ENCODE measurements at regions not wholly inside any gene's neighbourhood (a gene's known extent, or its start where the extent isn't known, plus 50 kb on each side); places are given as distances from the start of the nearest gene placed in this dataset.

DNA sequence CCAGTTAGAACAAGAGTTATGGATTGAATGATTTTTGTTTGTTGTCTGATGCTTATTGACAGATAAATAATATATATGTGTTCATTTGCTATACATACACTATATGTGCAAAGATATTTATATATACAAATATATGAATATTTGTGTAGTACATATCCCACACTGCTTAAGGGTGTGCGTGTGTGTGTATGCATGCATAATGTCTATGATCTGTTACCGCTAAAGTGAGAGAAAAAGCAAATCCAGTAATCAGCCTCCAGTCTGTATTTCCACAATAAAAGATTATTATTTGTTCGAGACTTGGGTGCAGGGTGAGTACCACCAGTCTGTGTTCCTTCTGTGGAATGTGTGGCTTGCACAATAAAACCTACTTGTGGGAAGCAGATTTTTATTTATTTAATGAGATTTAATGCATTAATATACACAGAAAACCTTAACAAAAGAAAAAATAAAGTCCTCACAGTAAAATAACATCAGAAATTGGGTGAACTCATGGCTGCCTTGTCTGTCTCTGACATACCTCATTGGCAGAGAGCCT is 366.0 kb upstream of the TBL1XR1 start:
- Histone ChIP-seq H3K79me2 (ENCODE audit: control insufficient read depth, insufficient read depth, low read length) (no peaks in the 10 kb centered on the region), H3K56ac (ENCODE audit: low read length) (no peak overlapping the region), H3K4me2 (ENCODE audit: low read length) (no peak overlapping the region), H2BK15ac (replicated peaks; ENCODE audit: low read depth) (no peak overlapping the region), H4K5ac (ENCODE audit: low read length) (no peak overlapping the region), H3K36me3 (ENCODE audit: control insufficient read depth, insufficient read depth, low read length) (no peaks in the 10 kb centered on the region), H2BK5ac (ENCODE audit: low read length) (no peak overlapping the region), H2AK5ac (ENCODE audit: low read length) (no peak overlapping the region), H4K8ac (ENCODE audit: low read depth, low read length) (no peak overlapping the region), H3K27ac (ENCODE audit: low read depth, low read length) (no peak overlapping the region), H3K4me3 (ENCODE audit: low read length) (no peak overlapping the region), H3K23ac (ENCODE audit: low read length) (no peak overlapping the region), H3K4me1 (ENCODE audit: control insufficient read depth, low read depth, low read length) (no peaks in the 10 kb centered on the region), H2BK120ac (ENCODE audit: low read depth, low read length) (no peak overlapping the region), H3K4ac (ENCODE audit: low read depth, low read length) (no peak overlapping the region), H3K27me3 (ENCODE audit: insufficient read depth, low read length, poor library complexity) (no peaks in the 10 kb centered on the region), H3K18ac (ENCODE audit: low read length) (peak overlapping the region; percentile 51), H3K79me1 (ENCODE audit: low read length) (no peaks in the 10 kb centered on the region), H3K9ac (ENCODE audit: low read length) (no peak overlapping the region)
- DNase-seq = no peak
- WGBS (ENCODE audit: extremely low coverage, insufficient coverage, low lambda C conversion rate) = no CpG with 5 or more reads among the region's 3 CpGs

DNA sequence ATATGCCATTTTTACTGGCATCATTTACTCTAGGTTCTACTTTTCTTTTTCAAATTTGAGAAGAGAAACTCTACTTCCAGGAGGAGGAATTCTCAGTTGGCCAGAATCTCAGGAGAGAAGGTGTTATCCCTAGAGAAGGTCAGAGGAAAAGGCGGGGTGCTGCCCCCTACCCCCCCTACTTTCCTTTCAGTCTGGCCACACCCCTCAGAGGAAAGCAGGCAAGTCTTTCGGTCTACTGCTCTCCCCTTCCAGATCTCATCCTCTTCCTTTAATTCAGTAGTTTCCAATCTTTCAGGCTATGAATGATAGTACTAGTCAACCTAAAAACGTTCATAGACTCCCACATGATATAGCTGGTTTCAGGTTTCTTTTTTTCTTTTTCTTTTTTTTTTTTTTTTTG is 366.5 kb upstream of the TBL1XR1 start:
- H3K4me2 ChIP-seq (ENCODE audit: low read length) = no peak overlapping the region
- H3K79me1 ChIP-seq (ENCODE audit: low read length) = no peaks in the 10 kb centered on the region
- no peak overlapping the region for H3K56ac ChIP-seq (ENCODE audit: low read length)

DNA sequence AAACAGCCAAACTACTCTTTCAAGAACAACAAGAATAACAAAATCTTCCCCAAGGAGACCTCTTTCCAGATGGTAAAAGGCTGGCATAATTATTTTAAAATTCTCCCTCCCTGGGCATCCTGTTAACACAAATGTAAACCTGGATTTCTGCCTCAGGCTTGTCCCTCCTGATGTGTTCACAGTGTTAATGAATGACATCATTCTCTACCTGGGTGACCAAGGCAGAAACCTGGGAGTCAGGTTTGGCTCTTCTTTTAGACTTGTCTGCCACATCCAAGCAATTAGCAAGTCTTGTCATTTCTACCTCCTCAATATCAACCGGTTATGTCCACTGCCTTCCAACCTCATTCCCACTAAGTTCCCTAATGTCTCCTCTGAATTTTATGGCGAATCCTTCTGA is 368.7 kb upstream of the TBL1XR1 start:
- peak; percentile 49 for DNase-seq
- WGBS (ENCODE audit: extremely low coverage, insufficient coverage, low lambda C conversion rate) = no CpG with 5 or more reads among the region's 2 CpGs
- H2BK15ac ChIP-seq (replicated peaks; ENCODE audit: low read depth) = no peak overlapping the region

More for the DNA sequence above, 366.5 kb upstream of the TBL1XR1 start:
- H3K4me3 ChIP-seq (ENCODE audit: low read length) = no peak overlapping the region
- no peak overlapping the region for H2BK15ac ChIP-seq (replicated peaks; ENCODE audit: low read depth)
- DNase-seq = no peak
- H3K79me2 ChIP-seq (ENCODE audit: control insufficient read depth, insufficient read depth, low read length) = no peaks in the 10 kb centered on the region
- no peak overlapping the region for H2BK120ac ChIP-seq (ENCODE audit: low read depth, low read length)
- no peak overlapping the region for H2BK5ac ChIP-seq (ENCODE audit: low read length)
- no CpG with 5 or more reads among the region's 3 CpGs for WGBS (ENCODE audit: extremely low coverage, insufficient coverage, low lambda C conversion rate)
- no peak overlapping the region for H3K4ac ChIP-seq (ENCODE audit: low read depth, low read length)
- peak overlapping the region; percentile 51 for H3K18ac ChIP-seq (ENCODE audit: low read length)
- no peak overlapping the region for H2AK5ac ChIP-seq (ENCODE audit: low read length)
- no peak overlapping the region for H3K27ac ChIP-seq (ENCODE audit: low read depth, low read length)
- no peak overlapping the region for H4K5ac ChIP-seq (ENCODE audit: low read length)
- H3K27me3 ChIP-seq (ENCODE audit: insufficient read depth, low read length, poor library complexity) = no peaks in the 10 kb centered on the region
- H3K23ac ChIP-seq (ENCODE audit: low read length) = no peak overlapping the region
- H3K9ac ChIP-seq (ENCODE audit: low read length) = no peak overlapping the region
- no peaks in the 10 kb centered on the region for H3K36me3 ChIP-seq (ENCODE audit: control insufficient read depth, insufficient read depth, low read length)
- no peaks in the 10 kb centered on the region for H3K4me1 ChIP-seq (ENCODE audit: control insufficient read depth, low read depth, low read length)
- H4K8ac ChIP-seq (ENCODE audit: low read depth, low read length) = no peak overlapping the region

DNA sequence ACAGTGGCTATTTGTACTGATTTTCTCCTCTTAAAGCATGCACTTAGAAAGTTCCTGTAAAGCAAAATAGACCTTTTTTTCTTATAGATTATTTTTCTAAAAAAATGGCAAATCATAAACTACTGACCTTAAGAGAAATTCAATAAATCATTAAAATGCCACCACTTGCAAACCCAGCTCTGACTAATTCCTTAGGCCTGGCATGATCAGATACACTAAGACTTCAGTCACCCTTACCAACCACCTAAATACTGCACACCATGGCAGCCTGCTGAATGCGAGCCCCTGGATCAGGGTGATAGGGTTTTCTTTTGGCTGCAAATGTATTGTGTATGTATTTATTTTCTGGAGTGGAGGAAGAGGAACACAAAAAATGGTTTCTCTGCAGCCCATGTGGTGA is 370.6 kb upstream of the TBL1XR1 start:
- Histone ChIP-seq H3K27ac (ENCODE audit: low read depth, low read length) (no peak overlapping the region), H3K27me3 (ENCODE audit: insufficient read depth, low read length, poor library complexity) (no peaks in the 10 kb centered on the region), H4K8ac (ENCODE audit: low read depth, low read length) (no peak overlapping the region), H3K4me2 (ENCODE audit: low read length) (no peak overlapping the region), H3K79me2 (ENCODE audit: control insufficient read depth, insufficient read depth, low read length) (no peaks in the 10 kb centered on the region), H3K56ac (ENCODE audit: low read length) (no peak overlapping the region), H2BK15ac (replicated peaks; ENCODE audit: low read depth) (no peak overlapping the region), H3K4ac (ENCODE audit: low read depth, low read length) (no peak overlapping the region), H2BK120ac (ENCODE audit: low read depth, low read length) (no peak overlapping the region), H3K23ac (ENCODE audit: low read length) (no peak overlapping the region), H4K5ac (ENCODE audit: low read length) (no peak overlapping the region), H3K4me1 (ENCODE audit: control insufficient read depth, low read depth, low read length) (peaks cover 1% of the 10 kb centered on the region), H3K36me3 (ENCODE audit: control insufficient read depth, insufficient read depth, low read length) (no peaks in the 10 kb centered on the region), H2BK5ac (ENCODE audit: low read length) (no peak overlapping the region), H2AK5ac (ENCODE audit: low read length) (no peak overlapping the region), H3K79me1 (ENCODE audit: low read length) (no peaks in the 10 kb centered on the region), H3K18ac (ENCODE audit: low read length) (no peak overlapping the region), H3K4me3 (ENCODE audit: low read length) (no peak overlapping the region), H3K9ac (ENCODE audit: low read length) (no peak overlapping the region)
- WGBS (ENCODE audit: extremely low coverage, insufficient coverage, low lambda C conversion rate) = no CpG with 5 or more reads among the region's 1 CpG
- no peak for DNase-seq

More for the DNA sequence above, 368.7 kb upstream of the TBL1XR1 start:
- Histone ChIP-seq H3K4ac (ENCODE audit: low read depth, low read length) (no peak overlapping the region), H3K4me3 (ENCODE audit: low read length) (no peak overlapping the region), H3K79me2 (ENCODE audit: control insufficient read depth, insufficient read depth, low read length) (no peaks in the 10 kb centered on the region), H3K18ac (ENCODE audit: low read length) (no peak overlapping the region), H4K5ac (ENCODE audit: low read length) (no peak overlapping the region), H2BK120ac (ENCODE audit: low read depth, low read length) (no peak overlapping the region), H3K4me2 (ENCODE audit: low read length) (no peak overlapping the region), H3K27ac (ENCODE audit: low read depth, low read length) (no peak overlapping the region), H3K23ac (ENCODE audit: low read length) (no peak overlapping the region), H2BK5ac (ENCODE audit: low read length) (no peak overlapping the region), H3K4me1 (ENCODE audit: control insufficient read depth, low read depth, low read length) (peaks cover 1% of the 10 kb centered on the region), H2AK5ac (ENCODE audit: low read length) (no peak overlapping the region), H3K36me3 (ENCODE audit: control insufficient read depth, insufficient read depth, low read length) (no peaks in the 10 kb centered on the region), H4K8ac (ENCODE audit: low read depth, low read length) (no peak overlapping the region), H3K9ac (ENCODE audit: low read length) (no peak overlapping the region), H3K79me1 (ENCODE audit: low read length) (no peaks in the 10 kb centered on the region), H3K56ac (ENCODE audit: low read length) (no peak overlapping the region), H3K27me3 (ENCODE audit: insufficient read depth, low read length, poor library complexity) (no peaks in the 10 kb centered on the region)

DNA sequence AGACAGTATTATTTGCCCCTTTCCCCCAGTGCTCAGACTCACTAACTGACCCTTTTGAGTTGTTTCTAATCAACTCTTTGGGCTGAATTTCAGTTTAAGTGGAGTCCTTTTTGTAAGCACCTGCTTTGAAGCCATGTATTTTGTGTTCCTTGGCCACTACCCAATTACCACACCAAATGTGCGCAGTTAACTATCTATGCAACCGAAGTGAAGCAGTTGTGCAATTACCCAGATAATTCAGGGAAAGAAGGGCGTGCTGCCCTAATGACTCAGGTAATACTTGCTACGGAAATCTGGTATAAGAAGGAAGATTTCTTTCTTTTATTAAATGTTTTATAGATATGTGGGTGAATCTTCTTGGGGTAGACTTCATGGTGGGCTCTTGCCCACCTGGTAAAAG is 371.9 kb upstream of the TBL1XR1 start:
- no peak overlapping the region for H3K27ac ChIP-seq (ENCODE audit: low read depth, low read length)
- peaks cover 1% of the 10 kb centered on the region for H3K4me1 ChIP-seq (ENCODE audit: control insufficient read depth, low read depth, low read length)
- H4K8ac ChIP-seq (ENCODE audit: low read depth, low read length) = no peak overlapping the region
- H3K27me3 ChIP-seq (ENCODE audit: insufficient read depth, low read length, poor library complexity) = no peaks in the 10 kb centered on the region
- no peaks in the 10 kb centered on the region for H3K36me3 ChIP-seq (ENCODE audit: control insufficient read depth, insufficient read depth, low read length)
- WGBS (ENCODE audit: extremely low coverage, insufficient coverage, low lambda C conversion rate) = no CpG with 5 or more reads among the region's 4 CpGs
- no peak overlapping the region for H2BK15ac ChIP-seq (replicated peaks; ENCODE audit: low read depth)
- H3K4me2 ChIP-seq (ENCODE audit: low read length) = no peak overlapping the region
- H3K79me1 ChIP-seq (ENCODE audit: low read length) = no peaks in the 10 kb centered on the region
- no peak overlapping the region for H2BK120ac ChIP-seq (ENCODE audit: low read depth, low read length)
- H3K4ac ChIP-seq (ENCODE audit: low read depth, low read length) = no peak overlapping the region
- H3K56ac ChIP-seq (ENCODE audit: low read length) = no peak overlapping the region
- H4K5ac ChIP-seq (ENCODE audit: low read length) = no peak overlapping the region
- no peak overlapping the region for H3K4me3 ChIP-seq (ENCODE audit: low read length)
- no peak overlapping the region for H3K18ac ChIP-seq (ENCODE audit: low read length)
- no peak overlapping the region for H2AK5ac ChIP-seq (ENCODE audit: low read length)
- no peaks in the 10 kb centered on the region for H3K79me2 ChIP-seq (ENCODE audit: control insufficient read depth, insufficient read depth, low read length)
- H3K9ac ChIP-seq (ENCODE audit: low read length) = no peak overlapping the region
- no peak overlapping the region for H3K23ac ChIP-seq (ENCODE audit: low read length)
- no peak for DNase-seq
- no peak overlapping the region for H2BK5ac ChIP-seq (ENCODE audit: low read length)

Data from mesendoderm (in vitro differentiated cells).